Activated T-cell treated with anti-CD3 and anti-CD28 coated beads for 48 hours (primary cell): ENCODE measurements at regions not wholly inside any gene's neighbourhood (a gene's known extent, or its start where the extent isn't known, plus 50 kb on each side); places are given as distances from the start of the nearest gene placed in this dataset.

ENCODE experiments used
- DNase-seq: peaks from one replicate; pipeline ENCODE4 v3.0.0-alpha.2; 2020; ENCODE audit warnings: low read depth

DNA sequence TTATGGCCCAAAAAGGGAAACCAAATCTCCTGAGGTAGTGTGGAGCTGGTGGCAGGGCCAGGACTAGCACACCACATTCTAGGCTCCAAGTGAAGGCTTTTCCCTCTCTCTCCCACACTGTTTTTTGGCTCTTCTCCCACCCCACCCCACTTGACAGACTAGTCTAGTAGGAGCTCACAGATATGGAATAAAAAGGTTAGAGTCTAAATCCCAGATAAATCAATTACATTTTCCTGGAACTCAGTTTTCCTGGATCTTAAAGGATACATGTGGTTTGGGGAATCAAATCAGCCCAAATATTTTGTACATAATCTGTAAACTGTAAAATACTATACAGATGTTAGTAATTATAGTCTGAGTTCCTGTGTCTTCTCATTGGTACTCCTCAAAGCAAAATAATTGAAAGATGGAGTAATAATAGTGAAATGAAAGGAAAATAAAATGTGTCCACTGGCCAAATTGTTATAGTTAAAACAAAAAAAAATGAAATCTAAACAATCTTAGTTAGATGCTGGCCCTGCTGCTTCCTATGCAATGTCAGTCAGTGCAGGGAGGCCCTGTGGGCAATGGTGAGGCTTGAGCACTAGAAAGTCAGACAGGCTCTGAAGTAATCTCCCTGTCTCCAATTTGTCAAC is 370.4 kb upstream of the CPEB2 start:
- DNase-seq, result no peak

DNA sequence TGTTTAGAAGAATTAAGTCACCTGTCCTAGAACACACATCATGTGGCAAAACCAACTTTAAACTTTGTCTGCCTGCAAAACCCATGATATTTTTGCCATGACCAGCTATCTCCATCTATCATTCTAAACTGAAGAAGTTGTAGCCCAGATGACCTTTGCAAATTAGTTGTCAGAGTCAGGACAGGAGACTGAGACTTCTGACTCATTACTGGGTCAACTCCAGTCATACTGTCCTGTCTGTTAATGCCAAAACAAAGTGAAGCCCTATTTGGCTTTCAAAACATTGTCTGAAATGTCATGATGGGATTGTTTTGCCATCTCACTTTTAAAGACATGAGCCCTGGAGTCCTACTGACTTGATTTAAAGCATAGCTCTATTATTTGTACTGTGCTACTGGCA is 365.7 kb upstream of the CPEB2 start:
- DNase-seq, result no peak

DNA sequence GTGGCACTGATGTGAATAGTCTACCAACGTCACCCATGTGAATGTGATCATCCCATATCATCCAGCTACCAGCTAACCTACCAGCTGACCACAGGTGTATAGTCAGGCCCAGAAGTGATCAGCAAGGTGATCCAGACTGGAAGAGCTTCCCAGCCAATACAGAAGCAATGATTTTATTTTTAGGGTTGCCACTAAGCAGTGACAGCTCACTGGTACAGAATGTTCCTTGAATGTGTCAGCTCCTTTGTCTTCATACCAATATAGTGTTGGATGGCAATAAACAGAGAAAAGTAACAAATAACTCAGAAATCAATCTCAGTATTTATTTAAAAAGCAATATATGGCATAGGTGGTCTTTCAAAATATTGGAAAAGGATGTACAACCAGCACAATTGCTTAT is 361.8 kb upstream of the CPEB2 start:
- no peak for DNase-seq

DNA sequence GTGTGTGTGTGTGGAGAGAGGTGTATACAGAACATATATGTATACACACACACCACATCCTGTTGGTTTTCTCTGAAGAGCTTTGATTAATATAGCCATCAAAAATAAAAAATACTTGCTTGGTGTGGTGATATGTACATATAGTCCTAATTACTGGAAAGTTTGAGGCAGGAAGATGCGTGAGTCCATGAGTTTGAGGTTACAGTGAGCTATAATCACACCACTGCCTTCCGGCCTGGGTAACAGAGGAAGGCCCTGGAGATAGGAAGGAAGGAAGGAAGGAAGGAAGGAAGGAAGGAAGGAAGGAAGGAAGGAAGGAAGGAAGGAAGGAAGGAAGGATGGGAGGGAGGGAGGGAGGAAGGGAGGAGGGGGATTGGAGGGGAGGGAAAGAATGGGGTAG is 360.4 kb upstream of the CPEB2 start:
- no peak for DNase-seq

DNA sequence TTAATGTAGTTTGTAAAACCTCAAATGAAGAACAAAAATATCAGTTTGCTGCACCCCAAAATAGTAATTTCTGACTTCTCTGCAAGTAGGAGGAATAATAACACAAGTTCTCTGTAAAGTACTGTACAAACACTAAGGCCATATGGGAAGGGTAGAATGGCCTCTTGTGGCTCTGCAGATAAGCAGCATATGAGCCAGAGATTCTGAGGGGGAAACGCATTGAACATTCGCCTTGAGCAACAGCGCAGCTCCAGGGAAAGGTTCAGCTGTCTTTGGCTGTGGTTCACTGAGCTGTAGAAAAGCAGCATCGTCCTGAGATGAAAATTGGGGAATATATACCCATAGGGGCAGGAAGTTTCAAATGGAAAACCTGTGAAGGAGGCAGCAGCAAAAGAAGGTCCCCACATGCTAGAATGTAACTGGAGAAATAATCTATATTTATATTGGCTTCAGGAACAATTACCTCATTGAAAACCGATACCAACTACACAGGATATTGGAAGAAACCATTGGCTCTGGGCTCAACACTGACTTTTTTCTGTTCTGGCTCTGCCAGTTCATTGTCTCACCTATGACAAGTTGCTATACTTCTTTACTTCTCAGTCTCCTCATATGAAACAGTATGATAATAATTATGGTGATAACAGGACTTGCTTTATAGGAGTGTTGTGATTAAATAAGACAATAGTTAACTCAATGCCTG is 357.6 kb upstream of the CPEB2 start:
- DNase-seq, result no peak

DNA sequence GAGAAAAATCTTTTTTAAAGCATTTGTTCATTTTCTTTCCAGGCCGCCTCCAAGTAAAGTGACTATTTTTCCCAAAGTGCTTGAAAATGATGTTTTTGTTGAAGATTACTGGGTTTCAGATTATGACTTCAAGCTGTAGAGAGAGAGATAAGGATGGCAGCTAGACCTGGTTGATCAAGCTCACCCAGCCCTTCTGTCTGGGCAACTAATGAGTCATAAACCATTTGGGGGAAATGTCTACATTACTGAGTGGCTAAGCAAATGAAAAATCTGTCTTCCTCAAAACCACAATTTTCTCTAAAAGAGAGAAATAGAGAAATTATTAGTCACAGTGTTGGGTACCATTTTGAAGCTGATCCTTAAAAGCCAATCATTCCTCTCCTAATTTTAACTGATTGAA is 355.4 kb upstream of the CPEB2 start:
- no peak for DNase-seq

DNA sequence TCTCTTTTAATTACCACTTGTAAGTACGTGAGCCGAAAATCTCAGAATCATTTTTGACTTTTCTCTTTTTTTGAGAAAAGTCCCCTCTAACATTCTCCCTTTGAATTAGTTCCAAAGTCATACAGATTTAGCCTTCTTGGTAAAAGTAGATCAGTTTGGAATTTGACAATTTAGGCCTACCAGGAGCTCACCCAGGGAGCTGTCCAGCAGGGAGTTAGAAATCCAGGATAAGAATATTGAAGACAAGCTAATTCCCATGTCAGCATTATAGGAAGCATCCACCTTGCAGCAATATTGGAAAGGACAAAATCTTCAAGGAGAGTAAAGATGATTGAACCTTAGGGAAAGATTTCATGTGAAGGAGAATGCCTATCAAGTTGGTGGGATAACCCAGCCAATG is 352.2 kb upstream of the CPEB2 start:
- DNase-seq, result no peak

DNA sequence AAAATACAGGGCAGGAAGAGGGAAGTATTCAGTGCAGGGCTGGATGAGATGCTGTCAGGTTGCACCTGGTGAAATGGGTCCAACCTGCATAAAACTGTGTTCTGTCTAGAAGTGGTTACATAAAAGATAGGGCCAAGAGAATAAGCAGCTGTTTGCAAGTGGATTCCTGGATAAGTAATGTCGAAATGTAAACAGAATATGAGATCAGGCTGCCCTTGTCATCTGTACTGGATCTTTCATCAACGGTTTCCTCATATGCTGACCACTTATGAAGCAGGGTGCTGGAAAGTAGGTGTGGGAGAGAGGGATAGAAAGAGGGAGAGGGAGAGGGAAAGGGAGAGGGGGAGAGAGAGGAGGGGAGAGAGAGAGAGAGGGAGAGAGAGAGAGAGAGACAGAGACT is 349.8 kb upstream of the CPEB2 start:
- no peak for DNase-seq

DNA sequence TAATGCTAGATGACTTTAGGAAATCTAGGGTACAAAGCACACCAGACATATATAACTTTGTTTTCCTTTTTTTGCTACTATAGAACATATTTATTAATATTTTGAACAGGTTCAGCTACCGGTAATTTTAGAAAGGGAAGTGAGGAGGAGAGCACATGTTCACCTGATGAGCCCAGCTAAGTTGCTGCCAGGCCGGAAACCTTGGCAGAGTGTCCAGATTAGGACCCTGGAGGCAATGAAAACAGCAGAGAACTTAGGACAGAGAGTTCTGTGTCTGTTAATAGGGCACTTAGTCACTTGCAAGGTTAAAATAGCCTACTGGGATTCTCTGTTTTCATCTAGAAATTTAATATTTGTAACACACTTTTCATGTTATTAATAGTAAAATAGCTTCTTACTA is 348.9 kb upstream of the CPEB2 start:
- DNase-seq, result no peak

DNA sequence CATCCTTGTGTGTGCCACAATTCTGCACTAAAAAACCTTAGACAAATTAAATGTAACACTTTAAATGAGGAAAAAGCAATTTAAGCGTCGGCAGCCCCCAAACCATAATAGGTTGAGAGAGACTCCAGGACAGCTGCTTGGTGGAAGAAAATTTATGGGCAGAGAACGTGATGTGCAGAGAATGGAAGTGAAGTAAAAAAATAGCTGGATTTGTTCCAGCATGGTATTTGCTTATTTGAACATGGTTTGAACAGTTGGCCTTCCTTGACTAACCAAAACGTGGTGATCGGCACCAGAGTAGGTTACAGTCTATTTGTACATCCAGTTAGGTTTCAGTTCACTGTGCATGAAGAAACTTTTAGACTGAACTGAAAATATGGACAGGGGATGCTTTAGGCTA is 343.0 kb upstream of the CPEB2 start:
- DNase-seq, result no peak

DNA sequence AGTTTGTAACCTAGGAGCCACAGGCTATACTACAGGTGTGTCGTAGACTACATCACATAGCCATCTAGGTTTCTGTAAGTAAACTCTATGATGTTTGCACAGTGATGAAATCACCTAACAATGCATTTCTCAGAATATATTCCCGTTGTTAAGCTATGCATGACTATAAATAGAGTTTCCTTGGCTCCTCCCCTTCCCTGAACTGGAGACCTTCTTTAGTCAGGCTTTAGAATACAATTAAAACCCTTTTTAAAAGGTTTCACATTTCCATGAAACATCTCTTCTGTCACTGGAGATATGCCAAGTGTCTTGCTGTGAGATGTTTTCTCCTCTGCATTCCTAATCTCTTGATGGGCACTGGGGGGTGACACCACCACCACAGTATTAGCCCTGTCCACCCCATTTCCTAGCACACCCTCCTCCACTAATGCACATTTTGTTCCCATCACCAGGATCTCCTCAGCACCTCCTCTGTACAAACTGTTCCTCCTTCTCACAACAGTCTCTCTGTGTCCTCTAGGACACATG is 334.6 kb upstream of the CPEB2 start:
- no peak for DNase-seq

DNA sequence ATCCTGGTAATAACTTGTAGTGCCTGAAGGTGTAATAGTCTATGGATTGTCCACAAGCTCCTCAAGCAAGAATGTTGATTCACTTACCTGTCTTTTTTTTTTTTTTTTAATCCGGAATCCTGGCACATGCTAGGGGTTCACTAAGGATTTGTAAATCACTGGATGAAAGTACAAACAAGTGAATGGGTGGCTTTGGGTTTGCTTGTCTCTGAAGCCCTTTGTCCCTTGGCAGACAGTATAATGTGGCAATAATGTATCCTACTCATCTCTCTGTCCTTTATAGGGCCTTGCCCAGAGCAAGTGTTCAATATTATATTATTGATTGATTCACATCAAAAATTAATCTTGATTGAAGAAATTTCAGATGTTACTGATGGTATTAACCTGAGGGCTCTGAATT is 334.0 kb upstream of the CPEB2 start:
- DNase-seq, result no peak

DNA sequence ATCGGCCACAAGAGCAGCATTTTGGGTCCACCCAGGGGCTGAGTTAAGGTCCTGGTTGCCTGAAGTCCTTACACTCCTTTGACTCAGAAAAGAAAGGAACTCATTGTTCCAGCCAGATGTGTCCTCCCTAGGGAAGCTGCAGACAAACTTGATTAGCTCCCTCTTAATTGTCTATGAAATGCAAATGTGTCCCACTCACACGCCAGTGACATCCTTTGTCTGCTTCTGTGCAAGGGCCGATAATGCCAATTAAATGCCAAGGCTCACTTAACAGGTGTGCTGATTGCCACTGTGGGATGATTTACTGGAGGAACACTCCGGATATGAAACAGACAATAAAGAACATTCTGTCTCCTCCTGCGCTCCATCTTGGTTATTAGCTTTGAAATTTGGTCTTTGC is 332.9 kb upstream of the CPEB2 start:
- no peak for DNase-seq

DNA sequence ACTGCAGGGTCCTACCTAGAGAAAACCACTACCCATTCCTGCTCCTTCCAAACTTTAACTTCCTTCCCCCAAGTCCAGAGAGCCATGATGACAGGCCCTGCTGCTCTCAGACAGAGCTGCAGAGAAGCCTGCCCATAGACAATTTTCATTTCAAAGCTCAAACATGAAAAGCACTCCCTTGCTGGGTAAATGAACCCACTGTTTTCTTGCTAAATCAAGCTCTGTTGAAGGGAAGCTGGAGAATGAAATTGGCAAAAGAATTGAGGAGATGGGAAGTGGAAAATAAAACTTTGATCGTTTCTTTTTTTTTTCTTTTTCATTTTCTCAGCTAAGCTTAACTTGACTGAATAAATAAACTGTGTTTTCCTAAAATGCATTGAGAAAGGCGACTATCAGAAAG is 331.1 kb upstream of the CPEB2 start:
- no peak for DNase-seq

DNA sequence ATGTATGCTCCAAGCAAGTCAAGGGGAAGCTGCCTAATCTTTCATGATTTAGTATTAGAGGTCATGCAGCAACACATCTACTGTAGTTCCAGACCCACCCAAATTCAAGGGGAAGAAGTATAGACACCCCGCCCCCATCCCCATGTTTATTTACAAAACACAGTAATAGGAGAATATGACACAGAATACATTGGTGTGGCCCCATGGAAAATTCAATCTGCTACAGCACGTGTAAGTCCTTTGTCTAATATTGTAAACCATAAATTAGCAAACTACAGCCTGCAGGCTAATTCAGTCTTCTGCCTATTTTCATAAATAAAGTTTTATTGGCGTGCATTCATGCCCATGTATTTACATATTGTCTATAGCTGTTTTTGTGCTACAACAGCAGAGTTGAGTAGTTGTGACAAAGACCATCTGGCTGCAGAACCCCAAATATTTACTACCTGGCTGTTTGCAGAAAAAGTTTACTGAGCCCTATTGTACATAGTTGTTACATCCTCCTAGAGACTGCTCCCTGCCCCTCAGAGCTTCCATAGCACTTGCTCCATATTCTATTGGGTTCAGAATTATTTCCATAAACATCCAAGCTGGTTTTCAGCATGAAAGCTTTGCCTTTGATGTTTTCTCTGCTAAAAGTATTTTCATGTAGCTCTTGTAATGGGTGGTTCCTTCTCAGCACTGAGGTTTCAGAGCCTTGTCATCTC is 326.8 kb upstream of the CPEB2 start:
- DNase-seq, result no peak

DNA sequence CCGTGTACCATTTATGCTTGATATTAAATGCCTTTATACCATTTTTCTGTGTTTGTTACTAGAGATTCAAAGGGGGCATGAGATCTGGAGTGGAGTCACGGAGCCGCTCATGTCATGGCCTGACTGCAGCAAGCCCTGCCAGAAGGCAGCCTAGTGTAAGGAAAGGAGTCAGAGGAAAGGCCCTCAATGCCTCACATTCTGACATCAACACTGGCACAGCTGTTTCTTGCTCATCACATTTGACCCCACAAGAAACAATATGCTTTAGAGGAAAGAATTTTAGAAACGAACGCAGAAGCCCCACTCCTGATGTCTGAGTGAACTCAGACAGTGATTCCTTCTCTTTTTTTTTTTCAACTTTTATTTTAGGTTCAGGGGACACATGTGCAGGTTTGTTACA is 322.4 kb upstream of the CPEB2 start:
- no peak for DNase-seq

DNA sequence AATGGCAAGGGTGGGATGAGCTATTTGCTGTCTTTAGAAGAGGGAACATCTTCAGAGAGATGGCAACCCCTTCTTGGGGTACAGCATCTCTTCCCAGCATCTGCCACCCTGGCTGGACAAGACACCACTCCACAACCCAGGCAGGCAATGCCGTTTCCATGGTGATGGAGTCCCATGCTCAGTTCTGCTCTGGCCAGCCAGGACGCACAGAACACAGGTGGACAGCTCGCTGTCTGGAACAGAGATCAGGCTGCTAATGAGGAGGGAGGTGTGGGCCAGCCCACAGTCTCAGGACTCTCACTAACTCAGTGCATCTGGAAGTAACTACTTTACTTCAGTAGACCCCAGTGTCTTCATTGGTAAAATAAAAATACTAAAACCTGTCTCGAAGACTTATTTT is 321.0 kb upstream of the CPEB2 start:
- DNase-seq, result no peak

DNA sequence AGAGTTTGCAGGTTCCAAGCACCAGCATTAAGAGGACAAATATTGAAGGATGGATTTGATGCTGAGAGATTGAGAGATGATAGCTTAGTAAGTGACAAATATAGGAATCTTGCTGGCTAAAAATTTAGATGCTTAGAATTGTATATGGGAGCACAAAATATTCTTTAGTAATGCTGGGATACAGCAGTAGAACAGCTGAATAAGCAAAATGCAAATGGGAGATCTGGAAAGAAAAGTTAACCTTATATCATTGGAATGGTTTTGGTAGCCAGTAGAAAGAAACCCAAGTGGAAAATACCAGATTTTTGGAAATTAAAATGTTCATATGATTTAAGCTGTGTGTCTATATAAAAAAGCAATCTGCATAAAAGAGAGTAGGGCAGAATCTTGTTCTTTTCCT is 308.6 kb upstream of the CPEB2 start:
- no peak for DNase-seq

DNA sequence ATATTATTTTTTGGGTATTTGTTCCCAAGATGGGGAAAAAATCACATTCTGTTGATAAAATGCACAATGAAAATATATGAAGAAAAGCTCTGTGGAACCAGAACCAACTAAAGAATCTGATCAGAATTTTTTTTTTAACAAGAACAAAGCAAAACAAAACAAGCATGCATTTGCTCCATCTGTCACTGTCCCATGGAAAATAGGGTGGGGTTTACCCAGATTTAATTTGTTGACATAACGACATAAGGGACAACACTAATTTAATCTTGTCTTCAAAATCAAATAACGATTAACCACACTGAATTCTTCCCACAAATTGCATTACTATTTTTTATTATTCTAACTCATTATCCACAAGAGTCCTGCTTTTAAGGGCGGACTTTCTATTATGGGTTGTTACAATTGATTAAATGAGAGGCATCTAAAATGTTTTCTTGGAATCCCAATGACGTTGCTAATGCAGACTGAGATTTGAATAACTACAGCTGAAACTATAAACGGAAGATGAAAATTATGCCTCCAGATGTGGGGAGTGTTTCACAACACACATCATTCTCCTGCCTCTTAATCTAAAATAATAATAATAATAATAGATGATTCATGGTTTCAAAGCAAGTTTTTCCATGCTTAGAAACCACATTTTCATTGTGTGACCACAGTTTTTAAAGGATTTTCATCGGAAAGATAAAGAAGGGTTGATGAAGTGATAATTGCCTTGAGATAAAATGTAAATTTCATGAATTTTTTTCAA is 307.0 kb upstream of the CPEB2 start:
- DNase-seq, result no peak

DNA sequence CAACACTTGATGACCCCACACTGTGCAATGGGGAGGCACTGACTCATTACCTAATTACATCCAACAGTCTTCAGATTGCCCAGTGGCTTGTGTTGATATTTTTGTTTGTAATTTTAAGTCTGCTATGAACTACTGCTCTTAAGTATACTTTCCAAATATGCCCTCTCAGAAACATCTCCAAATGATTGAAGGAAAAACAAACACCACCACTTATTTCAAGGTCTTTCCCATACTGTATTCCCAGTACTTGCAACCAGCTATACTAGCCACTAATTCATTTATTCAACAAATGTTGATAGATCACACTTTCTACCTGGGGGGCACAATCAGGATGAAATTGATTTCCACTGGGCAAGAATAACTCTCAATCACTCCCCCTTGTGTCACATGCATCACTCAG is 302.2 kb upstream of the CPEB2 start:
- DNase-seq, result no peak

DNA sequence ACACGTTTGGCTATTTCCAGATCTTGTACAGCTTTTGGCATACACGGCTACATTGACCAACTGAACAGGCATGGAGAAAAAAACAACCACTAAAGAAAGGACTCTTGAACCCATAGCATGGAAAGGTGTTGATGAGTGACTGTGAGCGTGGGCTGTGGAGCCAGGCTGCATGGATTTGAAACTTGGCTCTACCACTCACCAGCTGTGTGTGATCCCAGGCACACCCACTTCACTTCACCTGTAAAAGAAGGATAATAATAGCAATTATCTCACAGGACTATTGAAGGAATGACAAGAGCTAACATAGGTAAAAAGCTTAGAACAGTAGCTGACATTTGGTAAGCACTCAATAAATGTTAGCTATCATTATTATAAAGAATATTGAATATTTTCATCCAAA is 301.7 kb upstream of the CPEB2 start:
- no peak for DNase-seq

DNA sequence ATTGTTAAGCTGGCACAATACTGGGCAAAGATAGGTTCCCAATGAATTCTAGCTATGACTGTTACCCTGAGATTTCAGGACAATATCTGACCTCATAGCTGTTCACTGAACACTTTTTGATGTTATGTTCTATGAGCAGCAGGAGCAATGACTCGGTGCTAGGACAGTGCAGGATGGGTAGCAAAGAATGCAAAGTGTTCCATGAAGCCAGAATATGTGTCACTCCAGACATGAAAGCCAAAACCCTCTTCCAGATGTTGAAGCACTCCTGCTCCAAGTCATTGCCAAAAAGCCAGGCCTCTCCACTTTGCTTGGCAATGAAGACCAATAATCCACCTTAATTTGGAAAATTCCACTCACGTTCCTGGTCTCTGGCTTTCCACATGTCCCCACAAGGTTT is 300.9 kb upstream of the CPEB2 start:
- DNase-seq, result no peak

DNA sequence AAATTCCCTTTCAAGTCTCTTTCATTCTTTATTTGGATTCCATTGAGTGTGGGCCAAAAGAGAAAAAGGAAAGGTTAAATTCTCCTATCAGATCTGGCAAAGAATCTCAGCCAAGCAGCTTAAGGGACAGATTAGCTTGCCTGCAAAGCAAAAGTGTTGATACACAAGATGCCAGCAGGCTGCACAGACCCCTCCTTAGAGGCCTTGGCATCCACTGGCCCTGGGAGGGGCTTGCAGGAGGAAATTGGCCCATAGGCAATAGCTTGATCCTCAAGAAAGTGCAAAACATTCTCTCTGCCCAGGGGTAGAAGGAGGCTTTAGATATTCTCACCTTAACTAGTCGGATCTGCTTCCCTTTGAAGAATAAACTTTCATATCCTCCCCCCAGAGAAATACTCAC is 300.4 kb upstream of the CPEB2 start:
- DNase-seq, result no peak
